A673 (cell line): ENCODE measurements at regions not wholly inside any gene's neighbourhood (a gene's known extent, or its start where the extent isn't known, plus 50 kb on each side); places are given as distances from the start of the nearest gene placed in this dataset.
"Not testable (repeated sequence)": the region's sequence is repeated elsewhere in the genome, so short reads cannot be mapped to it uniquely, and the experiment has no call there.

ENCODE experiments used
- BruUV-seq: library from RNA; stranded (reverse); fragments of 400-500 nt; replicated peaks from 2 replicates; lab custom pipeline; 2021; lab: Mats Ljungman, UMichigan
- CTCF ChIA-PET: fragments of 300-600 bp; sonication (Branson Sonifier 250); formaldehyde crosslinking; loops from one replicate; lab custom pipeline; 2022; ENCODE audit warnings: antibody characterized with exemption; lab: Charles Lee
- POLR2A ChIA-PET: fragments of 300-600 bp; sonication (Branson Sonifier 250); formaldehyde crosslinking; loops from one replicate; lab custom pipeline; 2022; ENCODE audit warnings: antibody characterized with exemption; ENCODE audit not compliant: low non-redundant PET; lab: Charles Lee
- DNase-seq: peaks from one replicate; pipeline ENCODE4 v3.0.0-alpha.2; 2015; ENCODE audit warnings: low spot score
- H3K27ac ChIP-seq: fragments of 200-600 bp; sonication (generic); 2 replicates; pipeline ENCODE4 v1.5.1; 2016; ENCODE audit warnings: mixed run types, low read depth, mild to moderate bottlenecking, mixed read lengths, antibody characterized with exemption, low read length; ENCODE audit not compliant: poor library complexity, severe bottlenecking
- H3K27me3 ChIP-seq: fragments of 200-600 bp; sonication (generic); replicated peaks from 2 replicates; pipeline ENCODE4 v1.6.1; 2017; ENCODE audit warnings: mixed run types, low read depth, mild to moderate bottlenecking, mixed read lengths, antibody characterized with exemption, low read length; ENCODE audit not compliant: insufficient read depth, poor library complexity
- H3K36me3 ChIP-seq: fragments of 200-600 bp; sonication (generic); 2 replicates; pipeline ENCODE4 v1.6.1; 2016; ENCODE audit warnings: mixed run types, mild to moderate bottlenecking, mixed read lengths, antibody characterized with exemption, low read length; ENCODE audit not compliant: insufficient read depth, poor library complexity, severe bottlenecking
- H3K4me1 ChIP-seq: fragments of 200-600 bp; sonication (generic); 2 replicates; pipeline ENCODE4 v1.6.1; 2017; ENCODE audit warnings: mixed run types, mild to moderate bottlenecking, mixed read lengths, antibody characterized with exemption, low read length; ENCODE audit not compliant: insufficient read depth, poor library complexity, severe bottlenecking
- H3K4me3 ChIP-seq: fragments of 200-600 bp; sonication (generic); 2 replicates; pipeline ENCODE4 v1.5.1; 2016; ENCODE audit warnings: low read depth, mixed run types, mild to moderate bottlenecking, mixed read lengths, low read length; ENCODE audit not compliant: poor library complexity, severe bottlenecking
- H3K9me3 ChIP-seq: fragments of 200-600 bp; sonication (generic); 2 replicates; pipeline ENCODE4 v1.6.1; 2016; ENCODE audit warnings: mixed run types, low read depth, mild to moderate bottlenecking, mixed read lengths, antibody characterized with exemption, low read length; ENCODE audit not compliant: poor library complexity, severe bottlenecking
- EZH2 ChIP-seq: fragments of 200-600 bp; sonication (generic); IDR thresholded peaks from 2 replicates; pipeline ENCODE4 v1.6.1; 2017; ENCODE audit warnings: borderline replicate concordance, low read depth, mild to moderate bottlenecking, mixed read lengths, antibody characterized with exemption, low read length; ENCODE audit not compliant: poor library complexity, severe bottlenecking
- intact Hi-C: fragments of 100-400 bp; cut with micrococcal nuclease; formaldehyde crosslinking; loops from one replicate; pipeline ENCODE4 v1.10.0; 2022; ENCODE audit not compliant: unreplicated experiment
- TF ChIP-seq, protein P1 (sequence below): fragments of 300-800, 200-600 bp; sonication (generic); conservative IDR thresholded peaks from 2 replicates; pipeline ENCODE4 v1.5.1; 2017; ENCODE audit warnings: low read depth, mild to moderate bottlenecking, antibody characterized with exemption, low read length, moderate library complexity, mixed read lengths

GRCh38 chr3:35144011-35144410 is 495.3 kb upstream of the ARPP21 start:
- ChIA-PET POLR2A (no interaction called here), CTCF (no interaction called here)
- no peak for DNase-seq
- no TSS peak for BruUV-seq
- intact Hi-C loops = no loop called here
- H3K4me1 ChIP-seq = no peaks in the 10 kb centered on the region
- no peak overlapping the region for H3K27ac ChIP-seq
- no peaks in the 10 kb centered on the region for H3K36me3 ChIP-seq
- no peak overlapping the region for H3K4me3 ChIP-seq
- H3K27me3 ChIP-seq = no peaks in the 10 kb centered on the region
- TF ChIP-seq, protein P1, sequence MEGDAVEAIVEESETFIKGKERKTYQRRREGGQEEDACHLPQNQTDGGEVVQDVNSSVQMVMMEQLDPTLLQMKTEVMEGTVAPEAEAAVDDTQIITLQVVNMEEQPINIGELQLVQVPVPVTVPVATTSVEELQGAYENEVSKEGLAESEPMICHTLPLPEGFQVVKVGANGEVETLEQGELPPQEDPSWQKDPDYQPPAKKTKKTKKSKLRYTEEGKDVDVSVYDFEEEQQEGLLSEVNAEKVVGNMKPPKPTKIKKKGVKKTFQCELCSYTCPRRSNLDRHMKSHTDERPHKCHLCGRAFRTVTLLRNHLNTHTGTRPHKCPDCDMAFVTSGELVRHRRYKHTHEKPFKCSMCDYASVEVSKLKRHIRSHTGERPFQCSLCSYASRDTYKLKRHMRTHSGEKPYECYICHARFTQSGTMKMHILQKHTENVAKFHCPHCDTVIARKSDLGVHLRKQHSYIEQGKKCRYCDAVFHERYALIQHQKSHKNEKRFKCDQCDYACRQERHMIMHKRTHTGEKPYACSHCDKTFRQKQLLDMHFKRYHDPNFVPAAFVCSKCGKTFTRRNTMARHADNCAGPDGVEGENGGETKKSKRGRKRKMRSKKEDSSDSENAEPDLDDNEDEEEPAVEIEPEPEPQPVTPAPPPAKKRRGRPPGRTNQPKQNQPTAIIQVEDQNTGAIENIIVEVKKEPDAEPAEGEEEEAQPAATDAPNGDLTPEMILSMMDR = no peak
- TF ChIP-seq EZH2 = no peak
- H3K9me3 ChIP-seq = no peaks in the 10 kb centered on the region

GRCh38 chr3:35146256-35147035 is 492.9 kb upstream of the ARPP21 start:
- H3K27me3 ChIP-seq, intact Hi-C loops, H3K27ac ChIP-seq, H3K36me3 ChIP-seq, BruUV-seq, H3K4me3 ChIP-seq, H3K4me1 ChIP-seq, POLR2A ChIA-PET, DNase-seq, H3K9me3 ChIP-seq, CTCF ChIA-PET: not testable (repeated sequence)

- Histone ChIP-seq H3K27me3 (no peaks in the 10 kb centered on the region), H3K9me3 (peaks cover 24% of the 10 kb centered on the region), H3K36me3 (no peaks in the 10 kb centered on the region), H3K27ac (no peak overlapping the region), H3K4me1 (no peaks in the 10 kb centered on the region), H3K4me3 (no peak overlapping the region)
- POLR2A ChIA-PET = no interaction called here
- DNase-seq = no peak
- BruUV-seq = no TSS peak
- TF ChIP-seq EZH2 = no peak
- TF ChIP-seq, protein P1 = no peak
- CTCF ChIA-PET = no interaction called here
- intact Hi-C loops = no loop called here
Observed at GRCh38 chr3:35183927-35184675, 455.2 kb upstream of the ARPP21 start.
